ENCODE measurements at regions not wholly inside any gene's neighbourhood (a gene's known extent, or its start where the extent isn't known, plus 50 kb on each side); places are given as distances from the start of the nearest gene placed in this dataset.
"Not testable (repeated sequence)": the region's sequence is repeated elsewhere in the genome, so short reads cannot be mapped to it uniquely, and the experiment has no call there.

DNA sequence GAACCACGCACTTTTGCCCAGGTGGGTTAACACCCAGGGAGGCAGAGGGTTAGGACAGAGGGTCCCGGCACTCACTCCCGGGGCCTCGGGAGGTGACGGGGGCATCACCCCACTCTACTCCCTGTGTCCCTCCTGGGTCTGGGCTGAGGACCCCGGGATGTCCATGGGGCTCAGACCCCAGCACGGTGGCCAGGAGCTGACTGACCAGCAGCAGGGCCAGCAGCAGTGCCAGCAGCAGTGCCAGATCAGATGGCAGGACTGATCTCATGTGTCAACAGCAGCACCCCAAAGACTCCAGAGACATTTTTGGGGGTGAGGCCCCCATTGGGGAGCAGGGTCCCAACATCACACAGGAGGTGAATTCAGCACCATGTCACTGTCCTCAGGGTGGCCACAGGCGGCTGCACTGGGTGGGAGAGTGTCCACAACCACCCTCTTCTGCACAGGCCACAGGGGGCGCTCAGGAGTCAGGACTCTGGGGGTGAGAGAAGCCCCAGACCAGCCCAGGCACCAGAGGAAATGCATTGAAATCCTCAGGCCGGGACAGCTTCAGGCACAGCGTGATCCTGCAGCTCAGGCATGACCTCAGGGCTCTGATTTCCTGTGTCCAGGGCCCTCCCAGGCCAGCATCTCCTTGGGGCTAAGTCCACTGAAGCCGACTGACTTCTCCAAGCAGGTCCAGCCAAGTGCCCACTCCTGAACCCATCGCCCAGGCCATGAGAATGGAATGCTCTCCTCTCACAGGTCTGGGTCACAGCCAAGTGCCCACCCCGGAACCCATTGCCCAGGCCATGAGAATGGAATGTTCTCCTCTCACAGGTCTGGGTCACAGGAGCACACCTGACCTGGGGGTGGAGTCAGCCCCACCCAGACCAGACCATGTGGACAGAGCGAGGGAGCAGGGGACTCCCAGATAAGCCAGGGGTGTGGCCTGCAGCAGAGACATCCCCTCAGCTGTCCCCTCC, 87.2 kb upstream of the SFSWAP start:
- not testable (repeated sequence) for H3K36me3 ChIP-seq (ENCODE audit: control insufficient read depth in 2 of 2, insufficient read depth in 2 of 2, low read length in 2 of 2); H3K4me3 ChIP-seq (ENCODE audit: low read length in 2 of 2); H3K9ac ChIP-seq (ENCODE audit: low read length in 2 of 2); H3K27ac ChIP-seq (ENCODE audit: low read length); H3K9me3 ChIP-seq (ENCODE audit: control insufficient read depth in 2 of 2, low read length in 2 of 2)
- Histone ChIP-seq H3K27me3 (ENCODE audit: control insufficient read depth in 1 of 2, insufficient read depth in 2 of 2, low read length in 2 of 2) (peaks cover 18 to 21% of the 10 kb centered on the region in 2 donors), H3K4me1 (ENCODE audit: control insufficient read depth, insufficient read depth, low read length) (peaks cover 11% of the 10 kb centered on the region)

DNA sequence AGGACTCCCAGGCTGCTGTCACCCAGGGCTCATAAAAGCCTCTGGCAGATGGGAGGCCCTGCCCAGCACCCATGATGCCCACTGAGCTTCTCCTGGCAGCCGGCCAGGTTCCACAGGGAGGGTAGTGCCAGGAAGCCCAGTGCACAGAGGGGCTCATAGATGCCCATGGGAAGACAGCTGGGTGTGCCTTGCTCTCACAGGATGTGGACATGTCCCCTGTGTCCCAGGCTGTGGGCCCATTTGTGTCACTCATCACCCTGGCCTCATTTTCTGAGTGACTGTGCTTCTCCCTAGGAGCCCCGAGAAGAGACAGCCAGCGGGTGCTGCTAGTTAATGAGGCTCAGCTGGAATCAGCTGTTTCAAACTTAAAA, 86.5 kb upstream of the SFSWAP start:
- Histone ChIP-seq H3K4me1 (ENCODE audit: control insufficient read depth, insufficient read depth, low read length) (peaks cover 11% of the 10 kb centered on the region), H3K27me3 (ENCODE audit: control insufficient read depth in 1 of 2, insufficient read depth in 2 of 2, low read length in 2 of 2) (peaks cover 21 to 24% of the 10 kb centered on the region in 2 donors)
- H3K9ac ChIP-seq (ENCODE audit: low read length in 2 of 2); H3K9me3 ChIP-seq (ENCODE audit: control insufficient read depth in 2 of 2, low read length in 2 of 2); H3K27ac ChIP-seq (ENCODE audit: low read length); H3K4me3 ChIP-seq (ENCODE audit: low read length in 2 of 2); H3K36me3 ChIP-seq (ENCODE audit: control insufficient read depth in 2 of 2, insufficient read depth in 2 of 2, low read length in 2 of 2): not testable (repeated sequence)

DNA sequence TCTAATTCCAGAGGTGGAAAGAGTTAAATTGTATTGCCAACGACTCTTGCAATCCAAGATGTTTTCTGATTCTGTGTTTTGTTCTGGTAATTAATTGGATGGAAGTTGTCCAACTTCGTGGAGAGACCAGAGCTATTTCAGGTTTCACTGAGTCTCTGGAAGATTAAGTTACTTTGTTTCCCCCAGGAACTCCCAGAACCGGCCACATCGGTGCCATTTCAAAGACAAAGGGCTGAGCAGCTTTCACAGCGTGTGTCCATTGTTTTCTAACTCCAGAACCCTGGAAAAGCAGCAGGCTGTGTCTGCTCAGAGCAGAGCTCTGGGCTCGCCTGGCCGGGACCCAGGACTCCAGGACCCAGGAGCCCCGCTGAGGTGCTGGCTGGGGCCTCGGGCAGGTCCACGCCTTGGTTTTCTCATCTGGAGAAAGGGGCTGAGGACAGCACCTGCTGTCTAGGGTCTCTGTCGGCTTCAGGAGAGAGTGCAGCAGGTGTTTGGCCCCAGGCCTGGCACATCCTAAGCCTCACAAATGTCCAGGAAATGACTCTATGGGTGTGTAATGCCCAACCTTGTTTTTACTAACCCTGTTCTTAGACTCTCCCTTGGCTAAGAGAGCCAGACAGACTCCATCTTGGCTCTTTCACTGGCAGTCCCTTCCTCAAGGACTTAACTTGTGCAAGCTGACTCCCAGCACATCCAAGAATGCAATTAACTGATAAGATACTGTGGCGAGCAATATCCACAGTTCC, 86.0 kb upstream of the SFSWAP start:
- not testable (repeated sequence) for H3K9ac ChIP-seq (ENCODE audit: low read length in 2 of 2); H3K36me3 ChIP-seq (ENCODE audit: control insufficient read depth in 2 of 2, insufficient read depth in 2 of 2, low read length in 2 of 2); H3K4me3 ChIP-seq (ENCODE audit: low read length in 2 of 2); H3K9me3 ChIP-seq (ENCODE audit: control insufficient read depth in 2 of 2, low read length in 2 of 2); H3K27ac ChIP-seq (ENCODE audit: low read length)
- peaks cover 11% of the 10 kb centered on the region for H3K4me1 ChIP-seq (ENCODE audit: control insufficient read depth, insufficient read depth, low read length)
- peaks cover 18 to 20% of the 10 kb centered on the region in 2 donors for H3K27me3 ChIP-seq (ENCODE audit: control insufficient read depth in 1 of 2, insufficient read depth in 2 of 2, low read length in 2 of 2)

DNA sequence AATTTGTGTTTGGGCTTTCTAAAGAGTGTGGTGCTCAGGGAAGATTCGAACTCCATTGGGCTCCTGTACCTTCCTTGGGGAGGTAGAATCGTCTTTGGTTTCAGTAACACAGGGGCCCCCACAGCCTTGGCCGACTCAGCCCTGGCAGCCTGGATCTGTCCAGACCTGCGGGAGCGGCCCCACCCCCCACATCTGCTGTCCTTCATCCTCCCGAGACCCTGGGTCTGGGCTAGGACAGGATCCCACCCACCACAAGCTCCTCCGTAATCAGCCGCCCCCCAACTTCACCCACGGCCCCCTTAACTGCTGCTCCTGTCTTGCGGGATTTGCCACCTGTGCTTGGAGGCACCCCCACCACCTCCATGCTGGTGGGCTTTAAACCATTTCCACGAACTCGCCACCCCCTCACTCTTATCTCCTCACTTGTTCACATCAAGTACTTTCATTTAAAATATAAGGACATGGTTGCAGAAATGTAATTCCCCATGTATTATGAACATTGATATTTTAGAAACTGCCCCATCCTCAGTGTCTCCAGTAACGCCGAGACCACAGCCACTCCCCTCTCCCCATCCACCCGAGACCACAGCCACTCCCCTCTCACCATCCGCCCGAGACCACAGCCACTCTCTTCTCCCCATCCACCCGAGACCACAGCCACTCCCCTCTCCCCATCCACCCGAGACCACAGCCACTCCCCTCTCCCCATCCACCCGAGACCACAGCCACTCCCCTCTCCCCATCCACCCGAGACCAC, 84.7 kb upstream of the SFSWAP start:
- not testable (repeated sequence) for H3K27ac ChIP-seq (ENCODE audit: low read length); H3K9ac ChIP-seq (ENCODE audit: low read length in 2 of 2)

DNA sequence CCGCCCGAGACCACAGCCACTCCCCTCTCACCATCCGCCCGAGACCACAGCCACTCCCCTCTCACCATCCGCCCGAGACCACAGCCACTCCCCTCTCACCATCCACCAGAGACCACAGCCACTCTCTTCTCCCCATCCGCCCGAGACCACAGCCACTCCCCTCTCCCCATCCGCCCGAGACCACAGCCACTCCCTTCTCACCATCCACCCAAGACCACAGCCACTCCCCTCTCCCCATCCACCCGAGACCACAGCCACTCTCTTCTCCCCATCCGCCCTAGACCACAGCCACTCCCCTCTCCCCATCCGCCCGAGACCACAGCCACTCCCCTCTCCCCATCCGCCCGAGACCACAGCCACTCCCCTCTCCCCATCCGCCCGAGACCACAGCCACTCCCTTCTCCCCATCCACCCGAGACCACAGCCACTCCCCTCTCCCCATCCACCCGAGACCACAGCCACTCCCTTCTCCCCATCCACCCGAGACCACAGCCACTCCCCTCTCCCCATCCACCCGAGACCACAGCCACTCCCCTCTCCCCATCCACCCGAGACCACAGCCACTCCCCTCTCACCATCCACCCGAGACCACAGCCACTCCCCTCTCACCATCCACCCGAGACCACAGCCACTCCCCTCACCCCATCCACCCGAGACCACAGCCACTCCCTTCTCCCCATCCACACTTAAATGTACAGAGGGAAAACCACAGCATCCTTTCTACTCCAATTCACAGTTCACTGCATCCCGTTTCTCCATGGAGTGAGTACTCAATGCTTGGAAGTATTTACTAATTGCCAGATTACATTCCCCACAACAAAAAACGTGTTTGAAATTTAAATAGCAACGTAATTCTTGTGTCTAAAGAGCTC, 83.5 kb upstream of the SFSWAP start:
- H3K27ac ChIP-seq (ENCODE audit: low read length); H3K4me1 ChIP-seq (ENCODE audit: control insufficient read depth, insufficient read depth, low read length); H3K36me3 ChIP-seq (ENCODE audit: control insufficient read depth in 2 of 2, insufficient read depth in 2 of 2, low read length in 2 of 2); H3K9me3 ChIP-seq (ENCODE audit: control insufficient read depth in 2 of 2, low read length in 2 of 2); H3K9ac ChIP-seq (ENCODE audit: low read length in 2 of 2); H3K4me3 ChIP-seq (ENCODE audit: low read length in 2 of 2): not testable (repeated sequence)
- peaks cover 10 to 14% of the 10 kb centered on the region in 2 donors for H3K27me3 ChIP-seq (ENCODE audit: control insufficient read depth in 1 of 2, insufficient read depth in 2 of 2, low read length in 2 of 2)

More for the DNA sequence above, 84.7 kb upstream of the SFSWAP start:
- H3K4me3 ChIP-seq (ENCODE audit: low read length in 2 of 2); H3K9me3 ChIP-seq (ENCODE audit: control insufficient read depth in 2 of 2, low read length in 2 of 2); H3K36me3 ChIP-seq (ENCODE audit: control insufficient read depth in 2 of 2, insufficient read depth in 2 of 2, low read length in 2 of 2): not testable (repeated sequence)
- Histone ChIP-seq H3K27me3 (ENCODE audit: control insufficient read depth in 1 of 2, insufficient read depth in 2 of 2, low read length in 2 of 2) (peaks cover 16% of the 10 kb centered on the region in 2 donors), H3K4me1 (ENCODE audit: control insufficient read depth, insufficient read depth, low read length) (peaks cover 11% of the 10 kb centered on the region)

DNA sequence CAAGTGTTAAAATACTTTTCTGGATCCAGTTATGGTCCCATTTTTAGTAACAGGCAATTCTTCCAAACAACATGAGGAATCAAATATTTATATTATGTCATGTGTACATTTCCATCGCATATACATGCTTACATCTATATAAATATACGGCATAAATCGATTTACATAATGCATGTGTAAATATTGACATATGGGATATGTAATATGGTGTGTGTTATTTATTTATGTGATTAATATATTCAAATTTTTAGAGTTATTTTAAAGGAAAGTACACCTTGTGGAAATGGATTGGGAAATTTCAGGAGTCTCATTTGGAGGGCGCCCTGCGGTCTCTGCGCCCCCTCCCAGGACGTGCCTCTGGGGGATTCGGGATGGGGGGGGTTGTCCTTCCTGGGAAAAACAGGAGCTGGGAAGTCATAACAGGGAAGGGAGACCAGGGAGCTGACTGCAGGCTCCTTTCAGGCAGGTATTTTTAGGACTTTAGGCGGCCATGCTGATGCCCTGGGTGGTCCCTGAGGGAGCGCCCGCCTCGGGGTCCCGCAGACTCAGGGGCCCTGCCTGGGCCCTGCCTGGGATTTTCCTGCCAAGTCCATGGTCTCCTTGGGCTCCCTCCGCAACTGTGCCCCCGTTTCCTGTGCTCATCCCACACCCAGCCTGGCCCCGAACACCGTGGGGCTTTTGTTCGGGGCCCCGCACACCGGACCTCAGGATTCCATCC, 82.7 kb upstream of the SFSWAP start:
- Histone ChIP-seq H3K9me3 (ENCODE audit: control insufficient read depth in 2 of 2, low read length in 2 of 2) (no peaks in the 10 kb centered on the region), H3K9ac (ENCODE audit: low read length in 2 of 2) (no peak overlapping the region), H3K36me3 (ENCODE audit: control insufficient read depth in 2 of 2, insufficient read depth in 2 of 2, low read length in 2 of 2) (no peaks in the 10 kb centered on the region), H3K4me3 (ENCODE audit: low read length in 2 of 2) (no peak overlapping the region), H3K27ac (ENCODE audit: low read length) (no peak overlapping the region), H3K4me1 (ENCODE audit: control insufficient read depth, insufficient read depth, low read length) (peaks cover 8% of the 10 kb centered on the region), H3K27me3 (ENCODE audit: control insufficient read depth in 1 of 2, insufficient read depth in 2 of 2, low read length in 2 of 2) (peaks cover 10 to 14% of the 10 kb centered on the region in 2 donors)

DNA sequence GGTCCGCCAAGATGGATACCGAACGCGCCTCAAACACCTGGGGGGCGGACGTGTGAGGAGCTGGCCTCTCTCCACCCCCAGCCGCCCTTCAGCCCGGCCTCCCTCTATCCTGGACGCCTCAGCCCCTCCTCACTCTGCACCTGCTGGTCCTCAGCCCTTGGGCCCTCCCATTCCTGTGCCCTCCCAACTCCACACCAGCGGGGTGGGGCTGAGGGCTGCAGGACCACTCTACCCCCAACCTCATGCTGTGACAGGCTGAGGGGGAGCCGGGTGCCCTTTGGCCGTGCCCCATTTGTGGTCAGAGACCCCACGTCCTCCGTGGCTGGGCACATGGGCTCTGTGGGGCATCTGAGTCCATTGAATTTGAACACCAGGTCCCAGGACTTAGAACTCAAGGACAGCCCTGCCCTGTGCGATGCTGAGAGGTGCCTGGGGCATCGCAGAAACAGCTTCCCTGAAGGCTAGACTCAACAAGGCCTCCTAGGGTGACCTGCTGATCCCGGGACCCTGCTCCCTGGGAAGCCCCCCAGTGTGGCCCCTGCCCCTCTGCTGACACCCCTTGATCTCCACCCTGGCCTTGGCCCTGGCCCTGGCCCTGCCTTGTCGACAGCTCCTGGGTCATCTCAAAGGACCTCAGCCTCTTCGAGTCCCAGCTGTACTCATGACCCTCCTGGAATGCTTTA, 82.0 kb upstream of the SFSWAP start:
- Histone ChIP-seq H3K36me3 (ENCODE audit: control insufficient read depth in 2 of 2, insufficient read depth in 2 of 2, low read length in 2 of 2) (no peaks in the 10 kb centered on the region), H3K4me3 (ENCODE audit: low read length in 2 of 2) (no peak overlapping the region), H3K27me3 (ENCODE audit: control insufficient read depth in 1 of 2, insufficient read depth in 2 of 2, low read length in 2 of 2) (peaks cover 10 to 14% of the 10 kb centered on the region in 2 donors)

DNA sequence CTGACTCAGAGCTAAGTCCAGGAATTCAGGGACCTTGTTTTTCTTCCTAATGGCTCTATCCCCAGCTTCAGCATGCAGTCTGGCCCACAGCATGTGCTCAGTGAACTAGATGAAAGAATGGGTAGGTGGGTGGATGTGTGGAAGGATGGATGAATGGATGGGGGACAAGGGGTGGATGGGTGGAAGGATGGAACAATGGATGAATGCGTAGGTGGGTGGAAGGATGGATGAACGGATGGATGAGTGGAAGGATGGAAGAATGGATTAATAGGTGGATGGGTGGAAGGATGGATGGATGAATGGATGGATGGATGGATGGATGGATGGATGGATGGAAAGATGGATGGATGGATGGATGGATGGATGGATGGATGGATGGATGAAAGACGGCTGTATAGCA, 79.7 kb upstream of the SFSWAP start:
- no peak overlapping the region for H3K9ac ChIP-seq (ENCODE audit: low read length in 2 of 2)
- H3K27ac ChIP-seq (ENCODE audit: low read length) = no peak overlapping the region
- H3K27me3 ChIP-seq (ENCODE audit: control insufficient read depth in 1 of 2, insufficient read depth in 2 of 2, low read length in 2 of 2) = peaks cover 15 to 19% of the 10 kb centered on the region in 2 donors
- H3K36me3 ChIP-seq (ENCODE audit: control insufficient read depth in 2 of 2, insufficient read depth in 2 of 2, low read length in 2 of 2) = no peaks in the 10 kb centered on the region
- no peaks in the 10 kb centered on the region for H3K9me3 ChIP-seq (ENCODE audit: control insufficient read depth in 2 of 2, low read length in 2 of 2)
- no peaks in the 10 kb centered on the region for H3K4me1 ChIP-seq (ENCODE audit: control insufficient read depth, insufficient read depth, low read length)
- no peak overlapping the region for H3K4me3 ChIP-seq (ENCODE audit: low read length in 2 of 2)

More for the DNA sequence above, 82.0 kb upstream of the SFSWAP start:
- Histone ChIP-seq H3K27ac (ENCODE audit: low read length) (no peak overlapping the region), H3K9me3 (ENCODE audit: control insufficient read depth in 2 of 2, low read length in 2 of 2) (no peaks in the 10 kb centered on the region), H3K9ac (ENCODE audit: low read length in 2 of 2) (no peak overlapping the region), H3K4me1 (ENCODE audit: control insufficient read depth, insufficient read depth, low read length) (peaks cover 8% of the 10 kb centered on the region)

DNA sequence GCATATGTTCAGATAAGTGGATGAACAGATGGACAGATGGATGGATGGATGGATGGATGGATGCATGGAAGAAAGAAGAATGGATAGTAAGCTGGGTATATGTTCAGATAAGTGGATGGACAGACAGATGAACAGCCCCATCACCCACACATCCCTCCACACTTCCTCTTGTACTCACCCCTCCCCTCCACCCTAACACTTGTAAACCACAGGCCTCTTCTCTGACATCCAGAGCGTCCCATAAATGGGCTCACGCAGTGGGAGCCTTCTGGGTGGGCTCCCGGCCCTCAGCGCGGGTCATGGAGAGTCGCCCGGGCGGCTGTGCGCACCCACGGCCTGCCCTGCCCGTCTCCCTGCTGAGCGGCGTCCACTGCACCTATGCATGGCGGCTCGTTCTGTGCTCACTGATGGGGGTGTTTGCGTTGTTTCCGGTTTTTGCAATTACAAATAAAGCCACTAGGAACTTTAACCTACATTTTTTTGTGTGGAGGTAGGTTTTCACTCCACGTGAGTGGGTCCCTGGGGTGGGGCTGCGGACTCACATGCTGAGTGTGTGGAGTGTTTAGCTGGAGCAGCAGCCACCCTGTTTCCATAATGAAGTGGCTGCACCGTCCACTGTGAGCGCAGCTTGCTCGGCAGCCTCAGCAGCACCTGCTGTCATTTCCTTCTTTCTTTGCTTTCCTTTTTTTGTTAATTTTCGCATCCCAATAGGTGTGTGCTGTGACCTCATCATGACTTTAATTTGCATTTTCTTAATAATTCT, 78.8 kb upstream of the SFSWAP start:
- not testable (repeated sequence) for H3K9ac ChIP-seq (ENCODE audit: low read length in 2 of 2); H3K4me1 ChIP-seq (ENCODE audit: control insufficient read depth, insufficient read depth, low read length); H3K27ac ChIP-seq (ENCODE audit: low read length); H3K4me3 ChIP-seq (ENCODE audit: low read length in 2 of 2); H3K36me3 ChIP-seq (ENCODE audit: control insufficient read depth in 2 of 2, insufficient read depth in 2 of 2, low read length in 2 of 2); H3K9me3 ChIP-seq (ENCODE audit: control insufficient read depth in 2 of 2, low read length in 2 of 2)
- H3K27me3 ChIP-seq (ENCODE audit: control insufficient read depth in 1 of 2, insufficient read depth in 2 of 2, low read length in 2 of 2) = peaks cover 15 to 22% of the 10 kb centered on the region in 2 donors

Measured in stomach smooth muscle (tissue), 2 donors.